ENCODE measurements at regions not wholly inside any gene's neighbourhood (a gene's known extent, or its start where the extent isn't known, plus 50 kb on each side); places are given as distances from the start of the nearest gene placed in this dataset.

- TF ChIP-seq CTCF (IDR thresholded peaks at IDR 0.05; ENCODE audit: insufficient read depth, low read length, poor library complexity, severe bottlenecking) (no peak), EZH2phosphoT487 (conservative IDR thresholded peaks at IDR 0.05; ENCODE audit: low read length) (no peak)
These were observed 227.3 kb downstream of the PTEN start for GRCh38 chr10:88090568-88091214.

Data from SU-DHL-6 (cell line).